GM19240 (cell line): ENCODE measurements at regions not wholly inside any gene's neighbourhood (a gene's known extent, or its start where the extent isn't known, plus 50 kb on each side); places are given as distances from the start of the nearest gene placed in this dataset.

Source experiments
- DNase-seq: peaks from one replicate; pipeline ENCODE4 v3.0.0; 2011; ENCODE audit warnings: low spot score; ENCODE audit not compliant: insufficient read length

GRCh38 chr6:105794870-105795269 is 291.3 kb upstream of the PRDM1 start:
- no peak for DNase-seq

GRCh38 chr6:105794239-105794638 is 291.9 kb upstream of the PRDM1 start:
- no peak for DNase-seq

- no peak for DNase-seq
Observed at GRCh38 chr6:105793130-105793529, 293.0 kb upstream of the PRDM1 start.

- DNase-seq, result no peak
Observed at GRCh38 chr6:105791583-105792318, 294.4 kb upstream of the PRDM1 start.

- DNase-seq, result no peak
Observed at GRCh38 chr6:105791179-105791578, 295.0 kb upstream of the PRDM1 start.

GRCh38 chr6:105790635-105791034 is 295.5 kb upstream of the PRDM1 start:
- no peak for DNase-seq

GRCh38 chr6:105789935-105790334 is 296.2 kb upstream of the PRDM1 start:
- DNase-seq, result no peak

GRCh38 chr6:105787747-105788146 is 298.4 kb upstream of the PRDM1 start:
- DNase-seq, result no peak

GRCh38 chr6:105786890-105787655 is 299.1 kb upstream of the PRDM1 start:
- DNase-seq, result no peak

- no peak for DNase-seq
Observed at GRCh38 chr6:105786449-105786848, 299.7 kb upstream of the PRDM1 start.

GRCh38 chr6:105785066-105785811 is 300.9 kb upstream of the PRDM1 start:
- DNase-seq, result no peak

GRCh38 chr6:105784179-105784578 is 302.0 kb upstream of the PRDM1 start:
- DNase-seq, result no peak

GRCh38 chr6:105783333-105783935 is 302.7 kb upstream of the PRDM1 start:
- DNase-seq, result no peak

- no peak for DNase-seq
Observed at GRCh38 chr6:105781915-105782314, 304.2 kb upstream of the PRDM1 start.

- no peak for DNase-seq
Observed at GRCh38 chr6:105781248-105781647, 304.9 kb upstream of the PRDM1 start.

- DNase-seq, result no peak
Observed at GRCh38 chr6:105780146-105780860, 305.8 kb upstream of the PRDM1 start.

- no peak for DNase-seq
Observed at GRCh38 chr6:105779110-105779509, 307.0 kb upstream of the PRDM1 start.

- no peak for DNase-seq
Observed at GRCh38 chr6:105775095-105775494, 311.0 kb upstream of the PRDM1 start.

GRCh38 chr6:105774247-105774646 is 311.9 kb upstream of the PRDM1 start:
- DNase-seq, result no peak

- DNase-seq, result no peak
Observed at GRCh38 chr6:105771313-105771970, 314.7 kb upstream of the PRDM1 start.

GRCh38 chr6:105769987-105770386 is 316.1 kb upstream of the PRDM1 start:
- no peak for DNase-seq
